GM12874 (cell line): ENCODE measurements at regions not wholly inside any gene's neighbourhood (a gene's known extent, or its start where the extent isn't known, plus 50 kb on each side); places are given as distances from the start of the nearest gene placed in this dataset.

Experiments used
- TF ChIP-seq, protein P1 (sequence below): IDR thresholded peaks from 2 replicates; pipeline ENCODE4 v1.5.1; 2011; ENCODE audit warnings: low read depth, mild to moderate bottlenecking, control low read depth, low read length, moderate library complexity; ENCODE audit not compliant: insufficient read depth

GRCh38 chr20:4568361-4568959 lies 117.8 kb upstream of the PRNP start:
- TF ChIP-seq, protein P1, sequence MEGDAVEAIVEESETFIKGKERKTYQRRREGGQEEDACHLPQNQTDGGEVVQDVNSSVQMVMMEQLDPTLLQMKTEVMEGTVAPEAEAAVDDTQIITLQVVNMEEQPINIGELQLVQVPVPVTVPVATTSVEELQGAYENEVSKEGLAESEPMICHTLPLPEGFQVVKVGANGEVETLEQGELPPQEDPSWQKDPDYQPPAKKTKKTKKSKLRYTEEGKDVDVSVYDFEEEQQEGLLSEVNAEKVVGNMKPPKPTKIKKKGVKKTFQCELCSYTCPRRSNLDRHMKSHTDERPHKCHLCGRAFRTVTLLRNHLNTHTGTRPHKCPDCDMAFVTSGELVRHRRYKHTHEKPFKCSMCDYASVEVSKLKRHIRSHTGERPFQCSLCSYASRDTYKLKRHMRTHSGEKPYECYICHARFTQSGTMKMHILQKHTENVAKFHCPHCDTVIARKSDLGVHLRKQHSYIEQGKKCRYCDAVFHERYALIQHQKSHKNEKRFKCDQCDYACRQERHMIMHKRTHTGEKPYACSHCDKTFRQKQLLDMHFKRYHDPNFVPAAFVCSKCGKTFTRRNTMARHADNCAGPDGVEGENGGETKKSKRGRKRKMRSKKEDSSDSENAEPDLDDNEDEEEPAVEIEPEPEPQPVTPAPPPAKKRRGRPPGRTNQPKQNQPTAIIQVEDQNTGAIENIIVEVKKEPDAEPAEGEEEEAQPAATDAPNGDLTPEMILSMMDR = no peak

- TF ChIP-seq, protein P1 = no peak
These were observed 119.1 kb upstream of the PRNP start for GRCh38 chr20:4567170-4567569.

DNA sequence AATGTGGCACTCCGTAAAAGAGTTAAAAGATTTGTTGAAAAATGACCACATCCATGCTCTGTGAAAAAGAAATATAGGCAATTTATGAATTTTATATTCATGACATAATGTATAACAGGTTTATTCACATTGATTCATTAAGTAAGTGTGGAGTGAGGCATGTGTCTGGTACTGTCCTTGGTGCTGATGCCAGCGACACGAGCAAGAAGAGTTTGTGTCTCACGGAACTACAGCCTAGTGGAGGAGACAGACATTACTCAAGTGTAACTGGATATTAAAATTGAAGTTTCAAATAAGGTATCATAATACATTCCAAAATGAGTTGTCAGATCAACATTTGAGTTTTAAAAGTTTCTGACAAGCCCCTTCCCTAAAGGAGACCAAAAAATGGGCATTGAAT lies 122.7 kb upstream of the PRNP start:
- TF ChIP-seq, protein P1 = no peak

GRCh38 chr20:4563031-4563430 lies 123.2 kb upstream of the PRNP start:
- TF ChIP-seq, protein P1 = no peak

GRCh38 chr20:4560667-4561066 lies 125.6 kb upstream of the PRNP start:
- TF ChIP-seq, protein P1 = no peak

DNA sequence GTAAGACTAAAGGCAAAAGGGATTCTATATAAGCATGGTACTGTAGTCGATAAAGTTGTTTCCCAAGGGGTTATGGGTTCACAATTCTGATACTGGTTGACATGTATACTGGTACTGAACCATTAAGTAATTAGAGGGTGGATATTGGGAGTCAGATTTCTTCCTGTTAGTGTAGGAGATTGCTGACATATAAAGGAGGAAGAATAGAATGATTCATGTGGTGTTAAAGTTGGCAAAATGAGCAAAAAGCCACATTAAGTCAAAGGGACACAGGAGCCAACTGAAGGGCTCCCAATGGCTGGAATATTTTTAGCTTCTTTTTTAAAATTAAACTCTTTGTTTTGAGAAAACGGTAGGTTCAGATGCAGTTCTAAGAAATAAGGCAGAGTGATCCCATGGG lies 126.3 kb upstream of the PRNP start:
- TF ChIP-seq, protein P1 = no peak

DNA sequence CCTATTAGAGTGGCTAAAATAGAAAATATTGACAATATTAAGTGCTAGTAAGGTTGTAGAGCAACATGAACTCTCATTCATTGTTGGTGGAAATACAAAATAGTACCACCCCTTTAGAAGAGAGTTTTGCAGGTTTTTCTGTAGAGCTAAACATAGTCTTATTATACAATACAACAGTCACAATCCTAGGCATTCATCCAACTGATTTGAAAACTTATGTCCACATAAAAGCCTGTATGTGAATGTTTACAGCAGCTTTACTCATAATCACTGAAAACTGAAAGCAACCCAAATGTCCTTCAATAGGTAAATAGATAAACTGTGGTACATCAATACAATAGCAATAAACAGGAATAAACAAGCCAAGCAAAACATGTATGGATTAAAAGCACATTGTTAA lies 127.2 kb upstream of the PRNP start:
- TF ChIP-seq, protein P1 = no peak
